AG08396 (cell line): ENCODE measurements at regions not wholly inside any gene's neighbourhood (a gene's known extent, or its start where the extent isn't known, plus 50 kb on each side); places are given as distances from the start of the nearest gene placed in this dataset.
"Not testable (repeated sequence)": the region's sequence is repeated elsewhere in the genome, so short reads cannot be mapped to it uniquely, and the experiment has no call there.

ENCODE experiments used
- DNase-seq: peaks from one replicate; pipeline ENCODE4 v3.0.0; 2012; ENCODE audit warnings: low spot score, mixed read lengths

GRCh38 chr2:155022531-155022930 lies 324.0 kb downstream of the KCNJ3 start:
- no peak for DNase-seq

GRCh38 chr2:155021618-155022017 lies 323.1 kb downstream of the KCNJ3 start:
- no peak for DNase-seq

- DNase-seq = no peak
Observed at GRCh38 chr2:155020246-155020645, 321.8 kb downstream of the KCNJ3 start.

DNA sequence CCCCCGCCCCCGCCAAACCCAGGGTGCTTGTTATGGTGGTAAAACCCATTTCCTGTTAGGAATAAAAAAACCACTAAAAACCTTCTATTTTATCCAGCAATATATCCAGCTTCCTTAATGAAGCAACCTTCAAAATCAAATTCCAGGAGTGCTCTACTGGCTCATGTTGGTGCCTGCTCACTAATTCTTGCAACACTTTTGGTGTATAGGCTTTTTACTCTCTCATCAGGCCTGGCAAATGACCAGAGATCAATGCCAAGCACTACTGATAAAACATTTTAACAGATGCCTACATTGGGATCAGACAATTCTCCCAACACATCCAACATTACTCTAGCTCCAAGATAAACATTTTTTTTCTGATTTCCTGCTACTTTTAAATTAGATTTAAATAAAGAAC lies 312.4 kb downstream of the KCNJ3 start:
- no peak for DNase-seq

DNA sequence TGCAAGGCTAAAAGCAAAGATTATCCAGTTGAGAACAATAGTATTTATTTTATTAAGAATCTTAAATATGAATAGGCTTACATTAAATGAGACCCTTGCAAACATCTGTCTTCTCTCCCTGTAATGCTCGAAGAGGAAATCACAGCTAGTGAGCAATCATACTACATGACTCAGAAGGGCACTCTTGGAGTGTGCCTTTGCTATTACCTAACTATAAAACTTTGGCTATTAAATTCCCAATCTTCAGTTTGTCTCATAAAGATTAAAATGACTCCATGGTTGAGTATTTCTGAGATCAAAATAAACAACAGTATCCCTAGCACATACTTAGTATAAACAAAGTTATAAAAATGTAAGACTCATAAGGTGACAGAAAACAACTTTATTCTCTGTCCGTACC lies 296.9 kb downstream of the KCNJ3 start:
- DNase-seq = no peak

DNA sequence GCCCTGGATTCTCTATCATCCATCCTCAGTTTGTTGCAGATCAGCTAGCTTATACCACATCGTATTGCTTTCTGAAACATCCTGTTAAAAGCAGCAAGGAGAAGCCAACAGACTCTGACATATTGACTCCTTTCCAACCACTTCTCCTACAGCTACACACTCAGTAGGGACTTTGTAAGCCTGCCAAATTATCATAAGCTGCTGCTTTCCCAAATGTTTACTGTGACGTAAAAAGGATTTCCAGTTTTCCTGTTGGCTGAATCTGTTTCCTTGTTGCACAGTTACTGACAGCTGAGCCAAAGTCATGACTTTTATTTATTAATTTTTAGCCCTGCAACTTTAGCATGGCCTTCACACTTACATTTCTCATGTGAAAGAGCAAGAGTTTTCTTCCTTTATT lies 294.3 kb downstream of the KCNJ3 start:
- DNase-seq = no peak

DNA sequence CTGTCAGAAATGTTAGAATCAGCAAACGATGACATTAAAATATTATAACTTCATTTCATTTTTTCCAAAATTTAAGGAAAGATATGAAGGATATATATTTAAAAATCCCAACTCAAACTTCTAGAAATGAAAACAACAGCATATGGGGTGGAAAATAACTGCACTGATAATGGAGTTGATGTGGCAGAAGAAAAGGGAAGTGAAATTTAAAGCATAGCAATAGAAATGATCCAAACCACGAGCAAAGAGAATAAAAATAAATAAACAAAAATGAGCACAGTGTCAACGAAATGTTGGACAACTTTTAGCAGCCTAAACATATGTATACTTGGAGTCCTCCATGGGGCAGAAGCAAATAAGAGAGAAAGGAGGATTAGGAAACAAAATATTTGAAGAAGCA lies 280.2 kb downstream of the KCNJ3 start:
- DNase-seq = no peak

DNA sequence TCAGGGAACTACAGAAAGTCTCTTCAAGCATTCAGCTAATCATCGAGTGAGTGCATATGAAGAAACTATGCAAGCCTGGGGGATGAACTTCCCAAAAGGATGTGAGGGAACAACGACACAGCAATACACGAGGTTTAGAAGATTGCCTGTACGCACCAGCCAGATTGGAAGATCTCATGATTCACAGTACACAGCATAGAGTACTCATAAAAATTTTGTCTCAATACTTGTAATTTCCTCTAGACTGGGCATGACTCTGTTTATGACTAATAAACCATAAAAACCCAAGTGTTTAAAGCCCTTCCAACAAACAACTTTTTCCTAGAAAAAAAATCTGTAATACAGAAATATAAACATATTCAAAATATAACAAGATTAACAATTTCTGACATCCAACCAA lies 279.7 kb downstream of the KCNJ3 start:
- DNase-seq = no peak

- DNase-seq = no peak
Observed at GRCh38 chr2:154974041-154974440, 275.5 kb downstream of the KCNJ3 start.

DNA sequence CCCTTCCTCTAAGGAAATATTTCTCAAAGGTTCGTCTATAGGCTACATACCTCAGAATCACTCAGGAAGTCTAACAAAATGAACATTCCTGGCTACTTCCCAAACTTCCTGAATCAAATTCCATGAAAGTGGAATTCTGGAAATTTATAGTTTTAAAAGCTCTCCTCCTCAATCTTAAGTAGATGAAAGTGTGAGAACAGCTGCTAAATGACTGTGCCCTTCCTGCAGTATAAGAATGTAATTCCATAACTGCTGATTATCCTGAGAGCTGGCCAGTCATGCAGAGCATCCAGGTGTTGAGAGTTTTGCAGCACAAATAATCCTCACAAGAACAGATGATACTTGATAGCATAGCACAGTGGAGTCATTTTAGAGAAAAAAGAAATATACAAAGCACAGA lies 265.0 kb downstream of the KCNJ3 start:
- DNase-seq = no peak

- DNase-seq = no peak
Observed at GRCh38 chr2:154961676-154962075, 263.2 kb downstream of the KCNJ3 start.

DNA sequence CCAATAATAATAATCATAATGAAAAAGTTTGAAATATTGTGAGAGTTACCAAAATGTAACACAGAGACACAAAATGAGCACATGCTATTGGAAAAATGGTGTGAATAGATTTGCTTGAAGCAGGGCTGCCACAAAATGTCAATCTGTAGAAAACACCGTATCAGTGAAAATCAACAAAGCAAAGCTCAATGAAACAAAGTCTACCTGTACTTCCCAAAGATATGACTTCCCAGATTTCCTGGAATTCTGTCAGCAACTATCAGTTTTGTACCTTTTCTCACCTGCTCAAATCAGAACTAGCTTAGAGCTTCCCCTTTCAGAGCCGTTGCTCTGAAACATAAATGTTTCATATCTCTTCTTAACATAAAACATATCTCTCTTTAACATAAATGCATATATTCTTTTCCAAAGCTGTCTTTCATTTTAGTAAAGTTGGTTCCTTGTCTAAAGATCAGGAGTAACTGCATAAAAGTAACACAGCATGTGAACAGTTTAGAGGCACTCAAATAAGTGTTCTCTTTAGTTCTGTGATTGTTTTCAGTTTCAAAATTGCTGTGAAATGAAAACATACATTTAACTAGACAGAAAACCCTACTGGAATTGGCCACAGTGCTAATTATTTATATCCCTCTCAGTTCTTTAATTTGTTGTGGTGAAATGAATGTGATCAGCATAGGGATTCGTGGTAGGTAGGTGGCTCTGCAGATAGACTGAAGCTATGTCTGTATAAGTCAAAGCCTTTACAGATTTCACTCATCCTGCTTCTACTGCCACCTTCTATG lies 262.5 kb downstream of the KCNJ3 start:
- DNase-seq = no peak

DNA sequence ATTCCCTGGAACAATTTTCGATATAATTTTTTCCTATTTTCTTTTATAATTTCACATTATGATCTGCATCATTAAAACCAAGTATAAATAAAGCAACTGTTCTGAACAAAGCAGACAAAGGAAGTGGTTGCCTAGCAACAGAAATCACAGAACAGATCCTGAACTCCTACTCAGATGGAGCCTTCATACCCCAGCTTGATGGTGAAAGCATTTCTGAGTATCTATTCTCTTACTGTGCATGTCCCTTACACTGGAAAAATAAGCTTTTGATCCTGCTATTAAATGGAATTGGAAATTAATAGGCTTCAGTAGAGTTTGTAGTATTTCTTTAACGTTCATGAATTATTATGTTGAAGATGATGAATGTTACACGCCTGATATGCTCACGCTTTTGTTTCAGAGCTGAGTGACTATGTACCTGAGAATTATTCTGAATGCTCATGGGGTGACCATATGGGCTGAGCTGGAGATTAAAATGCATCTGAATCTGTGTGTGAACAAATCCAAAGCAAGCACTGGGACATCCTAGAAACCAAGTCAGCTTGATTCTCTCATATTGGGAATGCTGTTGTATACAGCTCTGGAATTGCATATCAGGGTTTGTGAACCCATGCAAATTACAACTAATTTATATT lies 254.0 kb downstream of the KCNJ3 start:
- no peak for DNase-seq

DNA sequence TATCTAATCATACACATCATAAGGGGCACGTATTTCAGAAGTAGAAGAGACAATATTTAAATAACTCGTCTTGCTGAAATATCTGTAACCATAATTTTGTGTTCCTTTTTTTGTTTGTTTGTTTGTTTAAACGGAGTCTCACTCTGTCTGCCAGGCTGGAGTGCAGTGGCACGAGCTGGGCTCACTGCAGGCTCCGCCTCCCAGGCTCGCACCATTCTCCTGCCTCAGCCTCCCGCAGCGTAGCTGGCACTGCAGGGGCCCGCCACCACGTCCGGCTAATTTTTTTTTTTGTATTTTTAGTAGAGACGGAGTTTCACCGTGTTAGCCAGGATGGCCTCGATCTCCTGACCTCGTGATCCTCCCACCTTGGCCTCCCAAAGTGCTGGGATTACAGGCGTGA lies 248.9 kb downstream of the KCNJ3 start:
- DNase-seq = not testable (repeated sequence)

- DNase-seq = no peak
Observed at GRCh38 chr2:154945984-154946383, 247.5 kb downstream of the KCNJ3 start.

- no peak for DNase-seq
Observed at GRCh38 chr2:154941379-154941778, 242.9 kb downstream of the KCNJ3 start.

DNA sequence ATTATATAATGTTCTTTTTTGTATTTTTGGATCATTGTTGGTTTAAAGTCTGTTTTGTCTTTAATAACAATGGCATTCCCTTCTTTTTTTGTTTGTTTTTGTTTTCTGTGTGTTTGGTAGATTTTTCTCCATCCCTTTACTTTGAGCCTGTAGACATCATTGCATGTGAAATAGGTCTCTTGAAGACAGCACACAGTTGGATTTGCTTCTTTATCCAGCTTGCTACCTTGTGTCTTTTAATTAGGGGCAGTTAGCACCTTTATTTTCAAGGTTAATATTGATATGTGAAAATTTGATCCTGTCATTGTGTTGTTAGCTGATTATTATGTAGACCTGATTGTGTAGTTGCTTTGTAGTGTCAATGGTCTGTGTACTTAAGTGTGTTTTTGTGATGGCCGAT lies 235.7 kb downstream of the KCNJ3 start:
- no peak for DNase-seq

GRCh38 chr2:154924531-154924930 lies 226.0 kb downstream of the KCNJ3 start:
- DNase-seq = no peak

DNA sequence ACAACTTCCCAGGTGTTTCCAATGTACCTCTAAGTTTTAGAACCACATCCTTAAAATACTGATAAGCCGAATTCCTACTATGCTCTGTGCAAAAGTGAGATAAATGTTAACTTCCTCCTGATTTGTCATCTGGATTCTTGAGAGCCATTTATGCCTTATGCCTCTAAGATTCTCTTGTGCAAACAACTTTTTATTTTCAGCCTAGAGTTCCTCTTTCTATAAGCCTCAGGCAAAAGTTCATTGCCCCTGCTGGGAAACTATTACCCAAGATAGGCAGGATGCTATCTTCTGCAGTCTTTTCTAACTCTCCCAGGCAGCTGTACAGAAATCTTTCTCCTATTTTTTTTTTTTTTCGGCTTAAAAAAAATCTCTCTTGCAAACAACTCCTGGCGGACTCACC lies 216.1 kb downstream of the KCNJ3 start:
- no peak for DNase-seq

- no peak for DNase-seq
Observed at GRCh38 chr2:154912215-154912614, 213.7 kb downstream of the KCNJ3 start.

- DNase-seq = no peak
Observed at GRCh38 chr2:154911729-154912128, 213.2 kb downstream of the KCNJ3 start.

GRCh38 chr2:154910701-154911100 lies 212.2 kb downstream of the KCNJ3 start:
- no peak for DNase-seq

- DNase-seq = no peak
Observed at GRCh38 chr2:154908327-154908726, 209.8 kb downstream of the KCNJ3 start.
